OCI-M1 (cell line): ENCODE measurements at regions not wholly inside any gene's neighbourhood (a gene's known extent, or its start where the extent isn't known, plus 50 kb on each side); places are given as distances from the start of the nearest gene placed in this dataset.

Experiments used
- DNase-seq: peaks from one replicate; lab custom pipeline; 2025; lab: John Stamatoyannopoulos, UW

DNA sequence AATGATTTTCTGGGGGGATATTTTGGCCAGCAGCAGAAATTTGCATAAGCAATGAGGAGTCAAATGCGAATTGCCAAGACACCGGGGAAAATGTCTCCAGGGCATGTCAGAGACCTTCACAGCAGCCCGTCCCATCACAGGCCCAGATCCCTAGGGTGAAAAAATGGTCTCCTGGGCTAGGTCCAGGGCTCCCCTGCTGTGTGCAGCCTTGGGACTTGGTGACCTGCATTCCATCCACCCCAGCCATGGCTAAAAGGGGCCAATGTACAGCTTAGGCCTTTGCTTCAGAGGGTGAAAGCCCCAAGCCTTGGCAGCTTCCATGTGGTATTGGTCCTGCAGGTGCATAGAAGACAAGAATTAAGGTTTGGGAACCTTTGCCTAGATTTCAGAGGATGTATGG lies 534.5 kb upstream of the MEF2C start:
- DNase-seq = no peak

DNA sequence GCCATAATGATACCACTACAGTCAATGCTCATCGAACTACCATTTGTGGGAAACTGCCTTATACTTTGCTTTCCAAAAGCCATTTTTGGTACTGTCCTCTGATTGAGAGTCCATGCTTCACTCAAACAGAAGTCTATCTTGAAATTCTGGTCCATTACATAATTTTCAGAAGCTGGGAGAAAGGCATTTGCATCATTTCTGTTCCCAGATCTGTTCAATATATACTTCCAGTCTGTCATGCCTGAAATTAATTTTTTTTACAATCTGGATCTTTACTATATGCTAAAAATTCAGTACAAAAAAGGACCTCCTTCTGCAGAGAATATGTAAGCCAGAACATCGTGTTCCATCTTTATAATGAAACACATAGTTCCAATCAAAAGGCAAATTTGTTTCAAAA lies 528.9 kb upstream of the MEF2C start:
- DNase-seq = no peak

DNA sequence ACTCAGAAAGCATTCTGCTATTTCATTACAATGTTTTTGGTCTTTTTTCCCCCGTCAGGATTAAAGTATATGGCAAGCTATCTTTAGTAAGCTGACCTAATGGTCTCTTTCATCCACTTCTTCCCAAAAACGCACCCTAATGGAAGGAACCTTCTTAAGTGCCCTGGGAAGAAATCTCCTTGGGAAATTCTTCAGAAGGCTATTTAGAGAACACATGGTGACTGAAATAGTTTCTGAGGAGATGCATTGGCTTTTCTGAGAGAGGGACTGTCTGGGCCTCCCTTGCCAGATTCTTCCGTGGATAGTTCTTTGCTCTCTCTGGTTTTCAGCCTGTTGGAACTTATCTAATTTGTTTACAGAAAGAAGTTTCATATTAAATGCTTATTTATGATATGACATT lies 524.1 kb upstream of the MEF2C start:
- no peak for DNase-seq

DNA sequence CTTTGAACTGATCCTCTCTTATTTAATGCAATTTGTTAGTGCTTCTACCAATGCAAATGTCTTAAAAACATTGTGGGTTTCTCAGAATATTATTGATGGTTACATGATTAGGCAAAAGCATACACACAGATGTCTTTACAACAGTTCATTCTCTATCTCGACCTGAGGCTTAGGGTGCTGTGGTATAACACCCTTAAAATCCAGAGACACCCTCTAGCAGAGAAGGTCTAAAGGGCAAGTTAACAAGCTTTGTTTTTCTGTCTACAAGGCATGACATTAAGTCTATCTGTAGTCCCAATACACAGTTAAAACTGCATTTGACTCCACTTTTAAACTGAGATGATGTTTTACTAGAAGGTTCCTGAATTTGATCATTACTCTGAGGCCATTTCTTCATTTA lies 518.7 kb upstream of the MEF2C start:
- DNase-seq = no peak

DNA sequence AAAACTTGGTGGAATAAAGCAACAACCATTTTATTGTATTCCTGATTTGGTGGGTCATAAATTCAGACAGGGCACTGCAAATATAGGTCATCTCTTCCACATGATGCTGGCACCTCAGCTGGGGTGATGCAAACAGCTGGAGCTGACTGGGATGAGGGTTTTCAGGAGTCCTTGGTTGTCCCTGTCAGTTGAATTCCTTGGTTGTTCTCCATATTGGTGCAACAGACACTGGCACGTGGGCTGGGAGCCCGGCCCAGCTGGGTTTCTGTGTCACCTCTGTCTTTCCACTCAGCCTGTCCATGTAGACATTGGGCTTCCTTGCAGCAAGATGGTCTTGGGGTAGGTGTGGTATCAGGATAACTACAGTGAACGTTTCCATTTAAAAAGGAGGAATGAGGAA lies 518.0 kb upstream of the MEF2C start:
- no peak for DNase-seq

DNA sequence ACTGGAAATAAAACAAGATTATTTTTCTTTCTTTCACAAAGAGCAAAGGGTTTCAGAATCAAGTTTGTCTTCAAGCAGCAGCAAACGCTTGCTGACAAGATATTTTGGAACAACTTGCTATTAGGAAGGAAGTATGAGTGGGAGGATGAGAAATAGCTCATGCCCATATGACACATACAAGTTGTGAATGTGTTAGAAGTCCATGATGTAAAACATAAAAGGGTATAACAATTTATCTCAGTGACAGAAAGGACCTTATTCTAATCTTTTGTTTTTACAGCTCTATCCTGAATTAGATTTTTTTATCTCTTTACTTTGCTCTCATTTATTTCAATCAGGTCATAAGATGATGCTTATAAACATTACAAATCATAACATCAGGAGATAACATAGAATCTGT lies 516.6 kb upstream of the MEF2C start:
- no peak for DNase-seq

DNA sequence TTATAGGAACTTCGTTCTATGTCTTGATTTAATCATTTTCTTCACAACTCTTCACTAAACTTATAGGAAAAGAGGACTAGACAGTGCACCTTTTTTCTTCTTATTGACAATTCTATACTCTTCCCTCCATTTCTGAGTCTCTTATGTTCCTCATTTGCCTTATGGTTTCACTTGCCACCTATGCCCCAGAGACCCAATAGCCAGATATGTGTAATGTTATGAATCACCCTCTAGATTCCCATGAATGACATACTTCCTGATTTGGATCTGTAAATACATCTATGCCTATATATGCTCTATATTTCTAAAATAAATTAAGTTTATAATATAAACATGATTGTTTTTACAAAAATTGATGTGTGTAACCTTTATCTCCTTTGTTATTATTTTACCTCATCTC lies 514.1 kb upstream of the MEF2C start:
- DNase-seq = peak; percentile 78

DNA sequence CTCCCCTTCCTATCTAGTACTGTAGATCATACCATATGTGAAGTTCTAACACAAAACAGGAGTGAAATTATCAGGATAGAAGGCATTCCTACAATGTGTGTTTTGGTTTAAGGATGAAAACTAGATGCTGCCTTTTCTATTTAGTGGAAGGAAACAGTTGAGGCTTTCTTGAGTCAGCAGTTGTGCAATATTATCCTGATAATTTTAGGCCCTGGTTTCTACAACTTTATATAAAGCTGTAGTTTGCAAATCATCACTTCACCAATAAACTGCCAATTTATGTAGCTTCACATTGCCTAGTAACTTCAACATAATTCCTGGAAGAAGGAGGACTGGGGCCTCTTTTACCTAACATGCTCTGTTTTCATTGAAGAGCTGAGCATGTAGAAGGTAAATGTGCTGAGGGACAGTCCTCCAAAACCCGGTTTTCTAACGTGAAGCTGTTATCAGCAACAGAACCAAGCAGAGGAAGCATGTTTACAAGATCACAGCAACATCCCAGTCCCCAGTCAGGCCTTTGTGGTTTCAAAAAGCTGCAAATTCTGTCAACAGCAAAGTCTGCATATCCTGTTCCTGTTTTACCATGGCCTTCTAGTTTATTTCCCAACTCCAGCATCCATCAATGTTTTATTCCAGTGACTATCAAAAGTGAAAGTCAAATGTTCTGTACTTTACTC lies 513.4 kb upstream of the MEF2C start:
- peak; percentile 95 for DNase-seq

DNA sequence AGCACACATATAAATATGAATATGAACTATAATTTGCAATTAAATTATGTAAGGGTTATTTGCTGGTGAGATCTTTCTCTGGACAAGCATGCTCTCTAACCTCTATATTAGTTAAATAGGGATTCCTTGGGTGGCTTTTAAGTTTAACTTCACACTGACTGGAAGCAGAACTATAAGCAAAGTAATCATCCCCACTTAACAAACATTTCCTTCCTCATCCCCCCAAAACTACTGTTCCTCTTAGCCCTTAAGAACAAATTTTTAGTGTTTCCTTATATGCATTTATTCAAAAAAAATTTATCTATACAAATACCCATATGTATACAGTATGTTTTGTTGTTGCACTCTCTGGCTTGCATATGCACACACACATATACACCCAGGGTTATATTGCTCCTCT lies 512.1 kb upstream of the MEF2C start:
- no peak for DNase-seq

DNA sequence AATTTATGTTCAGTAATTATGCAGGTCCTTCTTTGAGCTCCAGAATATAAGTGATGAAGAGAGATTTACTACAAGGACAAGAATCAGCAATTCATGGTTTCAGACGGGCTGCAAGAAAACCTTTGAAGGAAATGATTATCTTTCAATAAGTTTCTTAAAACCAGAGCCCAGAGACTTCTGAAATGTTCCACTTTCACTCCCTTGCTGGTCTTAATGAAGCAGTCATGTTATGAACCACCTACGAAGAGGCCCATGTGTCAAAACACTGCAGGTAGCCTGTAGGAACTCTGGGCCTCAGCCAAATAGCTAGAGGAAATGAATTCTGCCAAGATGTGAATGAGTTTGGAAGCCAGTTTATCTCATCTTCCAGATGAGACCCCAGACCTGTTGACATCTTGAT lies 505.9 kb upstream of the MEF2C start:
- DNase-seq = no peak

DNA sequence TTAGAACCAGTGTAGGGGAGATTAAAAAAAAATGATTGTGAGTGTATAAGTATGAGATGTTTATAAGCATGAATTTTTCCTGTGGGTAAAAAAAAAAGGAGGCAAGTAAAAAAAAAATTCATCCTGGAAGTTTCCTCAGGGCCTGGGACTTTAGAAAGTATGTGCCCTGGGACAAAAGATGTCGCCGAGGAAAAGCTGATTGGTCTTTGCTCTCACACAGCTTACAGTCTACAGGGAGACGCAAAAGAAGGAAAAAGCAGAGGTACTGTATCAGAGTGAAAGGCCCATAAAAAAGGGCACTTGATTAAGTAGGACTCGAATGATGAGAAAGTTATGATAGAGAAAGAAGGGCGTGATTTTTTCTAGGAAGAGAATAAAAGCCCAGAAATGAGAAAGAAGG lies 501.4 kb upstream of the MEF2C start:
- DNase-seq = no peak

DNA sequence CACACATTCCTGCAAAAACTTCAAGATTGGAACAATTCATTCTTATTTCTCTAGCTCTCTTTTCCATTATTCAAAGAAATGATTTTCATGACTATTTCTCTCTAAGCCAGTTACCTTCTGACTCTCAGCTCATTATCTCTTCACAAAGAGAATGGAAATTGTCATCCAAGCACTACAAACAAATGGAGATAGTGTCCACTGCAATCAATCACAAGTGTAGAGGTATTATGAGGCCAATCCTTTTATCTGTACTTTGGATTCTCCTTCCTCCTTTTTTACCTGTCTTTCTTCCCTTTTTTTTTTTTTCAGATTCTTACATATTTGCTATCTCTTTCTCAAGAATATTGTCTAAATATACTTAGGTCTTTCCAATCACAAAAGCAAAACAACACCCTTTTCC lies 497.7 kb upstream of the MEF2C start:
- no peak for DNase-seq

DNA sequence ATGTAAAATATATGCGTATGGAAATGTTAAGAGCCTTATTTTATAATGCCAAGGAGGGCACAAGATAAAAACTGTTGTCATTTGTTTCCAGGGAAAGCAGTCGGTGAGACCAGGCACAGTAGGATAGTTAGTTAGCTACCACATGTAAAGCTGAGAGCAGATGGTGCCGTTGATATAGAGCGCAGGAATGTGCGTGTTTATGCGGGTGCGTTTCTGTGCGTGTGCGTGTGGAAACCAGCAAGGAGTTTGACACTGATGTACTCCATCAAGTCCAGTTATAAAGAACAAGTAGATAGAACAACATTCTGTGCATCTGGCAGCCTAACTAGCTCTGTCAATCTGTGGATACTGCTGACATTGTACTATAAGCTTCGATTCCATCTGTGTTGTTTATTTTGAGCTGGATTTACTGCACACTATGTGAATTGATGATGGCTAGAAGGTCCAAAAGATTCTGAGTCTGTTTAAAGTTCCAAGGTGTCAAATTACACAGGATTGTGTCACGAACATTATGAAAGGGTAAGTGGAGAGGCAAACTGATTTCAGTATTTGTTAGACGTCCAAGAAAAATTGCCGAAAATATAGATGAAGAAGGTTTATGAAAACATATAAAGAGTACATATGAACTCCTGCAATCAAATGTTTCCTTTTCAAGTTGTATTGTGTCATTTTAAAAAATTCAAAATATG lies 494.9 kb upstream of the MEF2C start:
- DNase-seq = no peak

DNA sequence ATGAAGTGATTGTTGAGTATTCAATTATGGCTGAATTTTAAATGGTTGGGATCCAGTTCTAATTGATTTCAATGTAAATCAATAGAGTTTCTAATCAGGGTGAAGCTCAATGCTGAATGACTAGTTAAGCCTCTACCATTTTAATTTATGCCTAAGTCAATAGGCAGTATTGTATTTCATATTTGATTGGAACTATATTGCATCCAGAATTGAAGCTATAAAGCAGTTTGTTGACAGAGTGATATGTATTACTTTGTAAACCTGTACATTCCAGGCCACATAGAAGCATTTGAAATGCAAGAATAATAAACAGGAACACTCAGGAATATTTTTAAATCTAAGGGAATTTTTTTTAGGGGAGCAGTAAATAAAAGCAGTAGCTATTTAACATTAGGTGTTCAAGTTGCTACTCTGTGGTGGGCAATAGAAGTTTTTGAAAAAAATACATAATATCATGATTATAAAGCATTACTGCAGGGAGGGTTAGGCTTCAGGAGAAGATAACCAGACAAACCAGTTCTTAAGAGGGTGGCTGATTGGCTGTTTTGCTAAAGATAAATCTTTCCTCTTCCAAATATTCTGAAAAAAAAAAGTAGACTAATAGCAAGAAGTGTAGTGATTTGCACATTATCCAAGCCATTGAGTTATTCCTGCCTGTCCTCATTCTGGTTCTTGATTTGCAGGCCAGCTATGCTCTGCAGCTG lies 492.0 kb upstream of the MEF2C start:
- no peak for DNase-seq

DNA sequence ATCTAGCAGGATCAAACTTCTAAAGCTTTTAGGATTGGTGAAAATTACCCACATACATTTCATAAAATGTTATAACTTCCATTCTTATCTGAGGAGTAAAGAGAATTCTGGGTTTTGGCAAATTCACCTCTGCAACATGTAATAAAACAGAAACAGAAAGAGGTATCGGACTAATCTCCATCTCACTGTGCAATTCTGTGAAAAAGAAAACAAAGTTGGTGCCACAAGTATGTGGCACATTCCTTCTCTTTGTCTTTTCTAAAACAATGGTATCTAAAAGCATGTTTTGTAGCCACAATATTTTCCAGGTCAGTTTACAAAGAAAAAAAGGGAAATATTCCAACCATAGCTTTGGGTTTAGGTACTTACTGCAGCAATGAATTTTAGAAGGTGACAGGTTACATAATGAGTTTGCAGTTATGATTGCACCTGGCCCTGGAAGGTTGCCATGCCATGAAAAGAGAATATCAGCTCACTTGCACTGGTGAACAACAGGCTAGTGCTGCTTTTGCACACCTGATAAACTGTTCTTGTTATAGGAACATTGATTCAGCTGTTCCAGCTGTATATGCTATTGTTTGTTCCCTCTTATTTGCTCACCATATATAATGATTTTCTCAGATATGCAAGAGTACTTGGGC lies 491.3 kb upstream of the MEF2C start:
- no peak for DNase-seq

DNA sequence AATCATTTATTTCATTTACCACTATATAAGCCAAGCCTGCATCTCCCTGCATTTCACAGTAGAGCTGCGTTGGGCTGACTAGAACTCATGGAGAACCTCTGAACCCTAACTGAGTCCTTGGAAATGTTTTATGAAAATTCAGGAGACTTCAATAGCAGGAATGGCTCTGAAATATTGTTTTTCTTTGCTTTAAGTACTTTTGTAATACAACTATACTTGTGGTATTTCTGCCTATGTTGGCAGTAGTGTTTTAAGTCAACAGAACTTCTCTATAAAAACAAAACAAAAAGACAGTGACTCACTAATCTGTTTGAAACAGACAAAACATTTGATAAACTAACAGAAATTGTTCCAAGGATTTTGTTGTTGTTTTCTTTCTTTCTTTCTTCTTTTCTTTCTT lies 489.2 kb upstream of the MEF2C start:
- peak; percentile 15 for DNase-seq

DNA sequence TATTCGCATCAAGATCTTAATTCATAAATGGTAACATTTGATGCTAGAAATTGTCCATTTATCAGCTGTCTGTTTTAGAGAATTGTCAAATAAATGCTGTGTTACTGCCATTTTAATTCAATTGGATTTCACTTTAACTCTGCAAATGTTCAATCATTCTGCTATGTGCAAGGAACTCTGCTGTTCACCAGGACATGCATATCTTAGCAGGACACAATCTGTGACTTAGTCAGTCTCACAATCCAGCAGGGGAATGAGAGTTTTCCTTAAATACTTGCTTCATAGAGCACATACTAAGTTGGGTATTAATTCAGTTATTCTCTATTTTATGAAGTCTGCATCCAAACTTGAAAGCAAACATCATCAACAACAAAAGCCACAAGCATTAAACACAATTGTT lies 488.7 kb upstream of the MEF2C start:
- DNase-seq = peak; percentile 8

DNA sequence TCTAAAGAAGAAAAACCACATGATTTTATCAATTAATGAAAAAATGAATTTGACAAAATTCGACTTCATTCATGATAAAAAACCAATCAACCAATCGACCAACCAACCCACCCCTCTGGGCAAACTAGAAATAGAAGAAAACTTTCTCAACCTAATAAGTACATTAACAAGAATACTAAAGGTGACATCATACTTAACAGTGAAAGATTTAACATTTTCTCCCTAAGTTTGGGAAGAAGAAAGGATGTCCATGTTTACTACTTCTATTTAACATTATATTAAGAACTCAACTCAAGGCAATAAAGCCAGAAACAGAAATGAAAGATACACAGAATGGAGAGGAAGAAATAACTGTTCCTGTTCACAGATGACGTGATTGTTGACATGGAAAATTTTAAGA lies 476.1 kb upstream of the MEF2C start:
- DNase-seq = no peak

DNA sequence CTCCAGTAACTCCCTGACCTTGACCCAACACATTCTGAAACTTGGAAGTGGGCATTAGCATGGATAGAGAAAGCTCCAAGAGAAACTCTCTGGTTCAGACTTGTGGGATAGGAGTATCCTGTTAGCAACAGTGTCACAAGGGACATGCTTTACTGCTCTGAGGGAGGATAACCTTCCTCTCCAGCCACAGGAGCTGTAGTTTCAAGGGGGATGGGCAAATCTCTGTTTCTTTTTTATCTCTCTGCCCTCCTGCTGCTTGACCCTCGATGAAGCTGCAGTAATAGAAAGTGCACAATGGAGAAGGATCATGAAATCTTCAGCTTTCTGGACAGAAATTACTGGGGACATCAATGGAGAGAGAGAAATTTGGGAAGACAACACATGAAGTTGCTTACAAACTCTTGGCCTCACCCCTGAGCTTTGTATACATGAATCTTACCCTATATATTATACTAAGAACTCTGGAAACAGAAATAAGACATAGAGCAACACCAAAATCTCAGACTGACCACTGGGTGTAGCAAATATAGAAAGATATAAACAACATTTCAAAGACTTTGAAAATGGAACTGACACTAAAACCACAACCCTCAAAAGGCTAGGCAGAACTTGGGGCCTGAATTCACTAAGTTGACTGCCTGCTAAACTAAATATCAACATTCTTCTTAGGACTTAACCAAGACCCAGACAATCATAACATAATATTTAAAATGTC lies 471.0 kb upstream of the MEF2C start:
- peak; percentile 51 for DNase-seq

DNA sequence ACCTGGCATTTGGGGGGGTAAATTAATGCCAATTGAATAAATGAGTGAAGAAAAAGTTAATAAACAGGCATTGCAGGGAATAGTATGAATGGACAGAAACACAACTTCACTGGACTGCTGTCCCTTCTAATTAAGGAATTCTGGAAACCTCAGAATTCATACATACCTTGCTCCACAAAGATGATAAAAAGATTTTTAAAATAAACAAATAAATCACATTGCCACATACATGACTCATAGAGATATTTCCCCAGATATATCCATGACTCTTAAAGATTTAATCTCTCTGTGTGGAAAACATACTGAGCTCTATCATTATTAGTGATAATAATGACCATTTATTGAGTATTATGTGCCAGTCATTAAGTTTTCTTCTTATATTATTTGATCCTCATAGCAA lies 469.0 kb upstream of the MEF2C start:
- DNase-seq = no peak

DNA sequence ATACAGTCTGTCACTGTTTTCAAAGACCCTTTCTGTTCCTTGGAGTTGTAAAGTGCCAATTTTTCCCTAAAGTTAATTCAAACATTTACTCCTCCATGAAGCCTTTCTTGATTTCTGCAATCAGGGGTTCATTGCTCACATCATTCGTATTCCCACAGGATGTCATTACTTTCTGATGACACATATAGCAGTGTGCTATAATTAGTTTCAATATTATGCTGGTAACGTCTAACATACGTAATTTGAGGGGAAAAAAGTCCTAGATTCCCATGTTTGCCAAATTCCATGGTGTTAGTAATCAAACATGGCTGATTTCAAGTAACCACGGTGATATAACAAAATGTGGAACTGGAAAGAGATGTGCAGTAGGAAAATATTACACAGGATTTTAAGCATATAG lies 468.2 kb upstream of the MEF2C start:
- no peak for DNase-seq

DNA sequence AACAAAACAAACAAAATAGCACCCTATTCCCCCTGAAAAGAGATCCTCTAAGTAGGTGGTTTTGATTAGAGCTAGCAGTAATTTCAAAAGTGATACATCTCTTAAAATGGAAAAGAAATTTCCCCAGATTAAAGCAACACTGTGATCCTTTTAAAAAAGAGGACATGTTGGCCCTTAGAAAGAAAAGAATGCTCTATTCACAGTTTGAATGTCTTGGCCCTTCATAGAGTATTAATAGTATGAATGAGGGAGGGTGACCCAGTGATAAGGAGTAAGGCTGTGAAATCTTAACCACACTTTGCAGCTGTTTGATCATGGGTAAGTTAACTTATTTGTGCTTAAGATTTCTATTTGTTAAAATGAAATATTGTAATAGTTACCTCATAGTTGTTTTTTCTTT lies 467.7 kb upstream of the MEF2C start:
- DNase-seq = peak; percentile 26
